ENCODE measurements at regions not wholly inside any gene's neighbourhood (a gene's known extent, or its start where the extent isn't known, plus 50 kb on each side); places are given as distances from the start of the nearest gene placed in this dataset.

DNA sequence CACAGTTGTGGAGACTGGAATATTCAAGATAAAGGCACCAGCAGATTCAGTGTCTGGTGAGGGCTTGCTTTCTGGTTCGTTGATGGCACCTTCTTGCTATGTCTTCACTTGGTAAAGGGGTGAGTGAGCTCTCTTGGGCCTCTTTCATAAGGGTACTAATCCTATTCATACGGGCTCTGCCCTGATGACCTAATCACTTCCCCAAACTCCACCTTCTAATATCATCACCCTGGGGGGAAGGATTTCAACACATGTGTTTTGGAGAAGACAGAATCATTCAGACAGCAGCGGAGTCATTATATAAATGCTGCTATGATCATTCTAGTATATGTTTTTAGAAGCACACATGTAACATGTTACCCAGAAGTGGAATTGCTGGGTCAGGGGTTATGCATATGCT lies 295.3 kb upstream of the CTSO start:
- Mint-ChIP-seq H3K36me3 (peaks cover 1% of the 10 kb centered on the region), H3K9me3 (peaks cover 9% of the 10 kb centered on the region), H3K27me3 (ENCODE audit: insufficient read depth, low read depth) (no peaks in the 10 kb centered on the region), H3K4me3 (no peak overlapping the region), H3K4me1 (peaks cover 10% of the 10 kb centered on the region), H3K27ac (no peak overlapping the region)
- H3K4me2 ChIP-seq, result no peak overlapping the region
- no peaks in the 10 kb centered on the region for H3K79me2 ChIP-seq (ENCODE audit: low read depth)
- H3K9me3 ChIP-seq (ENCODE audit: low read depth), result no peaks in the 10 kb centered on the region
- H3K27me3 ChIP-seq, result no peaks in the 10 kb centered on the region
- H3K4me3 ChIP-seq, result no peak overlapping the region
- no peak overlapping the region for H3K27ac ChIP-seq
- H3K4me1 ChIP-seq, result no peaks in the 10 kb centered on the region
- no peaks in the 10 kb centered on the region for H3F3A ChIP-seq (ENCODE audit: low read depth)
- H2AFZ ChIP-seq (replicated peaks), result no peak overlapping the region
- DNase-seq (ENCODE audit: low spot score), result no peak
- H4K20me1 ChIP-seq (ENCODE audit: low read depth), result no peaks in the 10 kb centered on the region
- no peaks in the 10 kb centered on the region for H3K36me3 ChIP-seq
- TF ChIP-seq, protein P1, sequence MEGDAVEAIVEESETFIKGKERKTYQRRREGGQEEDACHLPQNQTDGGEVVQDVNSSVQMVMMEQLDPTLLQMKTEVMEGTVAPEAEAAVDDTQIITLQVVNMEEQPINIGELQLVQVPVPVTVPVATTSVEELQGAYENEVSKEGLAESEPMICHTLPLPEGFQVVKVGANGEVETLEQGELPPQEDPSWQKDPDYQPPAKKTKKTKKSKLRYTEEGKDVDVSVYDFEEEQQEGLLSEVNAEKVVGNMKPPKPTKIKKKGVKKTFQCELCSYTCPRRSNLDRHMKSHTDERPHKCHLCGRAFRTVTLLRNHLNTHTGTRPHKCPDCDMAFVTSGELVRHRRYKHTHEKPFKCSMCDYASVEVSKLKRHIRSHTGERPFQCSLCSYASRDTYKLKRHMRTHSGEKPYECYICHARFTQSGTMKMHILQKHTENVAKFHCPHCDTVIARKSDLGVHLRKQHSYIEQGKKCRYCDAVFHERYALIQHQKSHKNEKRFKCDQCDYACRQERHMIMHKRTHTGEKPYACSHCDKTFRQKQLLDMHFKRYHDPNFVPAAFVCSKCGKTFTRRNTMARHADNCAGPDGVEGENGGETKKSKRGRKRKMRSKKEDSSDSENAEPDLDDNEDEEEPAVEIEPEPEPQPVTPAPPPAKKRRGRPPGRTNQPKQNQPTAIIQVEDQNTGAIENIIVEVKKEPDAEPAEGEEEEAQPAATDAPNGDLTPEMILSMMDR (IDR thresholded peaks at IDR 0.05), result no peak
- no peak for TF ChIP-seq EZH2 (IDR thresholded peaks at IDR 0.05)
- TF ChIP-seq EZH2phosphoT487 (IDR thresholded peaks at IDR 0.05), result no peak
- no peak overlapping the region for H3K9ac ChIP-seq

DNA sequence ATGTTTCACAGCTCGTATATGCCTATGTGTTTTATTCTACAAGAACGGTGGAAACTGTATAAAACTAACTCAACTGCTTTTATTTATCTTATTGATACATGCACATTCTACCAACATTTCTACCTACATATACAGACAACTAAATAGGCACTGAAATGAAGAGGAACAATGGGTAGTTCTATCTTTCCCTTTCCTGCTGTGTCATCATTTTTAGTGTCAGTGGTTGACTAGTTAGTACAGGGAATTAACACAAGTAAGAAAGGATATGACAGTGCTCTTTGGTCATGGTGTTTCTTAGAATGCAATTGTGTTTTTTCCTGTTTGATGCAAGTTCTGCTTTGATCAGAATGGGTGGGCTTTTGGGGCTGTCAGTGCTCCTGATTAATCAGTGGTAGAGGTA lies 293.8 kb upstream of the CTSO start:
- Mint-ChIP-seq H3K4me1 (peaks cover under 1% of the 10 kb centered on the region), H3K27me3 (ENCODE audit: insufficient read depth, low read depth) (no peaks in the 10 kb centered on the region), H3K9me3 (peaks cover 16% of the 10 kb centered on the region), H3K27ac (no peak overlapping the region), H3K4me3 (no peak overlapping the region), H3K36me3 (peaks cover 3% of the 10 kb centered on the region)
- Histone ChIP-seq H3K4me1 (no peaks in the 10 kb centered on the region), H4K20me1 (ENCODE audit: low read depth) (no peaks in the 10 kb centered on the region), H3K4me2 (no peak overlapping the region), H2AFZ (replicated peaks) (no peak overlapping the region), H3K27ac (no peak overlapping the region), H3K4me3 (no peak overlapping the region), H3K9ac (no peak overlapping the region), H3K27me3 (no peaks in the 10 kb centered on the region), H3K79me2 (ENCODE audit: low read depth) (no peaks in the 10 kb centered on the region), H3K36me3 (no peaks in the 10 kb centered on the region), H3K9me3 (ENCODE audit: low read depth) (no peaks in the 10 kb centered on the region), H3F3A (ENCODE audit: low read depth) (no peaks in the 10 kb centered on the region)
- no peak for DNase-seq (ENCODE audit: low spot score)
- TF ChIP-seq, protein P1 (IDR thresholded peaks at IDR 0.05), result no peak
- TF ChIP-seq EZH2phosphoT487 (IDR thresholded peaks at IDR 0.05) (no peak), EZH2 (IDR thresholded peaks at IDR 0.05) (no peak)

DNA sequence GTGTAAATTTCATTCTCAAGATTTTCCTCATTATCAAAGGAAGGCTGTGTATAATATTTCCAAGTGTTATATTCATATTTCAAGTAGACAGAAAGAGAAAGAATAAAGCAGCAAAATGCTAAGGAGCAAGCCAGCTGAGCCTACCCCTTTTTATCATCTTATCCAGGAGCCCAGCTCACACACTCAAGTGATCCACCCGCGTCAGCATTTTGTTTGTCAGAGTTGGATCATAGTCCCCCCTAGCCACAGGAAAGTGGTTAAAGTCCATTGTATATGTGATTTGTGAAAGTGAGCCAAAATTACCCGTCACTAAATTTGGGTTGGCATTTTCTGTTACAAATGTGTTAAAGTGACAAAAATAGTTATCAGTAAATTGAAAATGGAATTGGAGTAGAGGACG lies 289.3 kb upstream of the CTSO start:
- Histone ChIP-seq H3K27ac (no peak overlapping the region), H3F3A (ENCODE audit: low read depth) (no peaks in the 10 kb centered on the region), H3K4me1 (no peaks in the 10 kb centered on the region), H4K20me1 (ENCODE audit: low read depth) (no peaks in the 10 kb centered on the region), H3K9me3 (ENCODE audit: low read depth) (no peaks in the 10 kb centered on the region), H3K36me3 (no peaks in the 10 kb centered on the region), H3K79me2 (ENCODE audit: low read depth) (no peaks in the 10 kb centered on the region), H2AFZ (replicated peaks) (no peak overlapping the region), H3K4me2 (no peak overlapping the region), H3K27me3 (no peaks in the 10 kb centered on the region), H3K9ac (no peak overlapping the region), H3K4me3 (no peak overlapping the region)
- H3K4me1 Mint-ChIP-seq, result peaks cover 6% of the 10 kb centered on the region
- no peak overlapping the region for H3K27ac Mint-ChIP-seq
- H3K36me3 Mint-ChIP-seq, result peaks cover 3% of the 10 kb centered on the region
- no peak overlapping the region for H3K4me3 Mint-ChIP-seq
- no peak for TF ChIP-seq EZH2phosphoT487 (IDR thresholded peaks at IDR 0.05)
- no peak for DNase-seq (ENCODE audit: low spot score)
- peaks cover 12% of the 10 kb centered on the region for H3K9me3 Mint-ChIP-seq
- peaks cover 2% of the 10 kb centered on the region for H3K27me3 Mint-ChIP-seq (ENCODE audit: insufficient read depth, low read depth)

DNA sequence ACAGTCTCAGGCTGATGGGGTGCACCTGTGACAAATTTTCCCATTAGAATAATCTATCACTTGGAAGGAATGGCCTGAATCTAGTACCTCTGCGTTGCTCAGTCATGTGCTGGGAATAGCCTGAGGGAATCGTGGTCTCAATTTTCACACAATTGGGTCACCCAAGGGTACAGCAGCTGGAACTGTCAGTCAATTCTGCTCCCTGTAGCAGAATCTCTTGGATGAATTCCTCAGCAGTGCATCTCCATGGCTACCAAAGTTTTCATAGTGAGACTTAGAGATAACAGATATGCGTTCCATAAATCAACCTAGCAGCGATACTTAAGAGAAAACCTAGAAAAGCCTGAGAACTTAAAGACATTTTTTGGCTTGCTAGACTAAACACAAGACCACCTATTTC lies 288.7 kb upstream of the CTSO start:
- no peak overlapping the region for H3K4me3 Mint-ChIP-seq
- H3F3A ChIP-seq (ENCODE audit: low read depth), result no peaks in the 10 kb centered on the region
- TF ChIP-seq EZH2phosphoT487 (IDR thresholded peaks at IDR 0.05), result no peak
- TF ChIP-seq EZH2 (IDR thresholded peaks at IDR 0.05), result no peak
- TF ChIP-seq, protein P1 (IDR thresholded peaks at IDR 0.05), result no peak
- no peaks in the 10 kb centered on the region for H3K27me3 ChIP-seq
- peaks cover 8% of the 10 kb centered on the region for H3K4me1 Mint-ChIP-seq
- H3K36me3 ChIP-seq, result no peaks in the 10 kb centered on the region
- peaks cover 3% of the 10 kb centered on the region for H3K36me3 Mint-ChIP-seq
- peaks cover 2% of the 10 kb centered on the region for H3K27me3 Mint-ChIP-seq (ENCODE audit: insufficient read depth, low read depth)
- no peak overlapping the region for H3K4me3 ChIP-seq
- no peak for DNase-seq (ENCODE audit: low spot score)
- H3K4me1 ChIP-seq, result no peaks in the 10 kb centered on the region
- H3K79me2 ChIP-seq (ENCODE audit: low read depth), result no peaks in the 10 kb centered on the region
- no peak overlapping the region for H3K4me2 ChIP-seq
- no peak overlapping the region for H3K27ac Mint-ChIP-seq
- no peak overlapping the region for H3K27ac ChIP-seq
- peaks cover 12% of the 10 kb centered on the region for H3K9me3 Mint-ChIP-seq
- no peaks in the 10 kb centered on the region for H3K9me3 ChIP-seq (ENCODE audit: low read depth)
- no peak overlapping the region for H2AFZ ChIP-seq (replicated peaks)
- no peak overlapping the region for H3K9ac ChIP-seq
- no peaks in the 10 kb centered on the region for H4K20me1 ChIP-seq (ENCODE audit: low read depth)

Data from neural progenitor cell (in vitro differentiated cells).